NCI-H2171 treated with DMSO at 0.1 percent for 48 hours (cell line): ENCODE measurements at regions not wholly inside any gene's neighbourhood (a gene's known extent, or its start where the extent isn't known, plus 50 kb on each side); places are given as distances from the start of the nearest gene placed in this dataset.
A peak's percentile ranks its signal among the peaks of the same experiment; 100 is the strongest.

Source experiments
- DNase-seq: peaks from one replicate; lab custom pipeline; 2025; lab: John Stamatoyannopoulos, UW

DNA sequence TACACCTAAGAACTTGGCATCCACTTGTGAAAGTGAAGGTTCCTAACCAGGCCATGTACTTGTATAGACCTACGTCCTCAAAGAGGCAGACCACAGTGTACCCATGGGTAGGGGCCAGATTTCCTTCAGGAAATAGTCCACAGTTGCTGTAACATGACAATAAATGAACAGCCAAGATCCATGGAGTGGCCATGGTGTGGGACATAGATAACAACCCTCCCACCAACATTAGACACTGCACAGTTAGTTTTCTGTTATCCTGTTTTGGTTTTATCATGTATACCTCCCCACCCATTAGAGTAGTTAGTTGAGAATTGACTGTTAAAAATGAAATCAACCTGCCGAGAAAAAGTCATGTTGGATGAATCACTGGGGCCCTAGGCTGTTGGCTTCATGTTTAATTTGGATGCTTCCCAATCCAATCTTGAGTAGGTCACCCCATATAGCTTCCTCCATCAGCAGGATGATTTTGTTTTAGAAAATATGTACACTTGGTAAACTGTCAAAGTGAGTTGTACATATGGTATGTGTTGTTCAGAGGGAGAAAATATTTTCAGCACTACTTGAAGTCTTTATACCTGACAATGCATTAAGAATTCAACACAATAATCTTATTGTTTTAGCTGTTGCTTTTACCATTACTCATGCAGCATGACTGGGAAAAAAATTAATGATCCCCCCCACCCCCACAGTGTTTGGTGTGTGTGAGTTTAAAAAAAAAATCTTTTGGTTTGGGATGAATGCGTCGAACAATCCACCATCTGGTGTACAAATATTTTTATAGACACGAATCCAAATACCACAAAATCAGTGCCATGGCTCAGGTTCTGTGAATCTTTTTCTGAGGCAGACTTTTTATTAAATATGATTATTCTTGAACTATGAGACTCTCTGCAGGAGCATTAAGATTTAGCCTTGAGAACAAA lies 88.3 kb upstream of the ARHGAP29 start:
- DNase-seq = peak; percentile 36

DNA sequence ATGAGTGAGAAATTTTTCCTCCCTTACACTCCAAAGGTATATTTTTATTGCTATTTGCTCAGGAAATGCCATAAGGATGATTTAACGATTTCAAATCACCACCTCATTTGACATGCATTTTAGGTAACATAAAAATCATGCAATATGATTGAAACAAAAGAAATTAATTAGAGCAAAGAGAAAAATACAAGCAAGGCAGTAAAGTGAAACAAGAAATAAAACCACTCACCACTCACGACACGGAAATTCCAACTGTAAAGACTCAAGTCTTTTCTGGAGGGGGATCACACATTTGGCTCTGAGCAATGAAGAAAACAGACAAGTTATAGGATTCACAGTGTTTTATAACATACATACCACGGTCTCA lies 86.8 kb upstream of the ARHGAP29 start:
- no peak for DNase-seq

DNA sequence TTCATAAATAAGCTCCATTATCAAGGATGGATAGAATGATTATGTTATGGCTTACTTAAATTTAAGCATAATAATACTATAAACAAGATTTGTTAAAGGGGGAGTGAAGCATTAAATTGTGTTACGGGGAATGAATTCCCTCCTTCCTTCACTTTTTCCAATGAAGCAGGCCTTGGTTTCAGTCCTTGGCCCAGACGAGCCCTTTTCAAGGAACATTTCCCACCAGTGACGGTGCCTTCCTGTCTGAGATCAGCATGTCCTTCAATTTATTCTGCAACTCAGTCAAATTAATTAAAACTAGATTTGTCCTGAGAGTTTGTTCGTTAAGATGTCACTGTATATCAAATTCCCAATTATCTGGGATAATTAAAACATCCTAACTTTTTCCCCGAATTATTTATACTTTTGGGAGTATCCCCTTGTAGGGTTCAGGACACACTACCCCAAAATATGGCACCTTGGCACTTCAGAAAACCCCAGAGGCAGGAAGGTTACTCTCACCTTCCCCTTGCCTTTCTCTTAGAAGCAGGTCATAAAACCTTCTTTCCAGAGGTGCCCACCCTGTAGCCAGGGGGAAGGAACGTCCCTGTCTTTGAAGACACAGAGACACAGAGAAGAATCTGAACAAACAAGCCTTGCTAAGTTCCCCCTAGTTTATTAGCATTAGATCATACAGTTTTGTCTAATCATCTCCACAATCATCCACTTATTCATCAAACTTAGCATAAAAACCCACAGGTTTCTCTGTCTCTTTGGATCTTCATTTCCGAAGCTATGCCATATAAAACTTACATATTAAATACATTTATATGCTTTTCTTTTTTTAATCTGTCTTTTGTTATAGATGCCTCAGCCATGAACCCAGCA lies 86.2 kb upstream of the ARHGAP29 start:
- no peak for DNase-seq

DNA sequence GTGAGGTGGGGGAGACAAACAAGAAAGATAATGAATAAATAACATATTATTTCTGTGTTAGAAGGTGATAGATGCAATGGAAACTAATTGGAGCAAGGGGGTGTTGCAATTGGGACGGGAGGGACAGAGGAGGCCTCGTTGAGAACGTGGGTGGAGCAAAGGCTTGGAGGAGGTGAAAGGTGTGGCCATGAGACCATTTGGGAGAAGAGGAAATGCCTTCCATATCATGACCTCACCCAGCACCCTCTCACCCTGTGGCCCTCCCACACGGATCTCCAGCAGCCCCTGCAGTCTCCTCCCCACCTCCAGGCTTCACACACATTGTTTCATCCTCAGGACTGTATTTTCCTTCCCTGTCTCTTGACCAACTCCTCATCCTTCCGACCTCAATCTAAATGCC lies 85.3 kb upstream of the ARHGAP29 start:
- DNase-seq = no peak

DNA sequence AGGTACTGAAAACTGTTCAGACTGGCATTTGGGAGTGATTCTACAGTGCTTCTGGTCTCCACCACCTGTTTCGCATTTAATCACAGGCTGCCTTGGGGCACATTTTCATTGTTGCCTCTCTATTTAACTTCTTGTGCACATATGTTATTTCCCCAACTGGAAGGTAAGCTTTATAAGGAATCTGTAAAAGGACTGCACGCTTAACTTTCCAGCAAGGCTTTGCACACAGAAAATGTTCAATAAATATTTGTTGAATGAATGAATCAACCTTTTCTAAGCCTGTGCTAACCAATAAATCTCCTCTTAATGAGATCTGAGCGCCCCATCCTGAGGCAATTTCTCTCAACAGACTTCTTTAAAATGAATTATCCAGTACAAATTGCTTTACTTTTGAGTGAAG lies 84.3 kb upstream of the ARHGAP29 start:
- DNase-seq = peak; percentile 6

GRCh38 chr1:94319319-94320102 lies 82.1 kb upstream of the ARHGAP29 start:
- DNase-seq = no peak

DNA sequence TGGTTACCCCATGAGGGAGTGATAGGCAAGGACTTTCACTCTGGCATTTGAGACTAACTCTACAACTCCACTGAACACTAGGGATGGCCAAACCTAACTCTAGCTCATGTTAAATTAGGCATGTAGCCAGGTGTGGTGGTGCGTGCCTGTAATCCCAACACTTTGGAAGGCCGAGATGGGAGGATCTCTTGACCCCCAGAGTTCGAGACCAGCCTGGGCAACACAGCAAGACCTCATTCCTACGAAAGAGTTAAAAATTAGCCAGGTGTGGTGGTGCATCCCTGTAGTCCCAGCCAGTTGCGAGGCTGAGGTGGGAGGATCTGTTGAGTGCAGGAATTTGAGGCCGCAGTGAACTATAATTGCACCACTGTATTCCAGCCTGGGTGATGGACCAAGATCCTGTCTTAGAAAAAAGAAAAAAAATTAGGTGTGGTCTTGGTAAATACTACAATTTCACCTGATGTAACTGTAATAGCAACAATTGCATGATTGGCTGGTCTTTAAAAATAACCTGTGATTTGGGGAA lies 81.2 kb upstream of the ARHGAP29 start:
- no peak for DNase-seq

DNA sequence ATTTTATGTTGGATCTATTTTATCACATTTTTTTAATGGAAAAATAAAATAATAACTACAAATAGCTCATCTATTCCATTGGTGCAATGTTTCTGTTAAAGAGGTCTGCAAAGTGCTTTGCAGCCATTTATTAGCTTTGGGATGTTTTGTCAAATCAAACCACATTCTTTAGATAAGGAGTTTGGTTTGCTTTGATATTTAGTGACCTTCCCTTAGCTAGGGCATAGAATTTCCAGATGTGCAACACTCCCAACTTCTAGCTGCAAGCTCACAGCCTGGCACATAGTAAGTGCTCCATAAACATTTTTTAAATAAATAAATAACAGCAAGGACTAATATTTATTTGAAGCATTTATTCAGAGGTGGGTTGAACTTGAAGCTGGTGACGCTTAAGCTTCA lies 80.4 kb upstream of the ARHGAP29 start:
- DNase-seq = no peak

DNA sequence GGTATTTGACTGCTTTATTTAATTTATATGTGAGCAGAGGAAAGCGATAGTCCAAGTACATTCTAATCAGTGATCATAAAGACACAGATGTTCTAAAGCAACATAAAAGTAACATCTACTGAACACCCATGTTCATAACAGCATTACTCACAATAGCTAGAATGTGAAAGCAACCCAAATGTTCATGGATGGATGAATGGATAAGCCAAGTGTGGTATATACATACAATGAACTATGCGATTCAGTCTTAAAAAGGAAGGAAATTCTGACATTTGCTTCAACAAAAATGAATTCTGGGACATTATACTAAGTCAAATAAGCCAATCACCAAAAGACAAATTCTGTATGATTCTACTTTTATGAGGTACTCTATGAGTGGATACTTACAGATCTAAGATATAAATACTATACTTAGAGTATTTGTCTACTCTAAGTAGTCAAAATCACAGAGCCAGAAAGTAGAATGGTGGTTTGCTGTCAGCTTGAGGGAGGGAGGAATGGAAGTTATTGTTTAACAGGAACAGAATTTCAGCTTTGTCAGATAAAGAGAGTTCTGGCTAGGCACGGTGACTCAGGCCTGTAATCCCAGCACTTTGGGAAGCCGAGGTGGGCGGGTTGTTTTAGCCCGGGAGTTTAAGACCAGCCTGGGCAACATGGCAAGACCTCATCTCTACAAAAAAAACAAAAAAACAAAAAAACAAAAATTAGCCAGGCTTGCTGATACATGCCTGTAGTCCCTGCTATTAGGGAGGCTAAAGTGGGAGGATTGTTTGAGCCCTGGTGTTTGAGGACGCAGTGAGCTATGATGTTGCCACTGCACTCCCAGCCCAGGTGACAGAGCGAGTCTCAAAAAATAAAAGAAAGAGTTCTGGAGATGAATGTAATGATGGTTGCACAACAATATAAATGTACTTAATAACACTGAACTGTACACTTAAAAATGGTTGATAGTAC lies 79.7 kb upstream of the ARHGAP29 start:
- no peak for DNase-seq

DNA sequence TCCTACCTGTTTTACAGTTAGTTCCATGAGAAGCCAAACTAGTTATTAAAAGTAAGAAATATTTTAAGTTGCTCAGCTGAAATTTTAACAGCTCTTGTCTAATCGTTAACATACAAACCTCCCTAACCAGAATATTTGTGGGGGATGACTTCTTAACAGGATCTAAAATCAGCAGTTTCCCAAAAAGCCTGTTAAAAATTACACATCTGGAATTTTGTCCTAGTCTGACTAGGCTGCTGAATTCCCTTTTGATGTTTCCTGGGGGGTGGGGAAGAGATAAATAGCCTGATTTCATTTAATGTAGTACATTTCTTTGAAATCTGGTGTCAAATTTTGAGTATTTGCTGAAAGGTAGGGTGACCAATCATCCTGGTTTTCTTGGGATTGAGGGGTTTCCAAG lies 78.8 kb upstream of the ARHGAP29 start:
- no peak for DNase-seq

DNA sequence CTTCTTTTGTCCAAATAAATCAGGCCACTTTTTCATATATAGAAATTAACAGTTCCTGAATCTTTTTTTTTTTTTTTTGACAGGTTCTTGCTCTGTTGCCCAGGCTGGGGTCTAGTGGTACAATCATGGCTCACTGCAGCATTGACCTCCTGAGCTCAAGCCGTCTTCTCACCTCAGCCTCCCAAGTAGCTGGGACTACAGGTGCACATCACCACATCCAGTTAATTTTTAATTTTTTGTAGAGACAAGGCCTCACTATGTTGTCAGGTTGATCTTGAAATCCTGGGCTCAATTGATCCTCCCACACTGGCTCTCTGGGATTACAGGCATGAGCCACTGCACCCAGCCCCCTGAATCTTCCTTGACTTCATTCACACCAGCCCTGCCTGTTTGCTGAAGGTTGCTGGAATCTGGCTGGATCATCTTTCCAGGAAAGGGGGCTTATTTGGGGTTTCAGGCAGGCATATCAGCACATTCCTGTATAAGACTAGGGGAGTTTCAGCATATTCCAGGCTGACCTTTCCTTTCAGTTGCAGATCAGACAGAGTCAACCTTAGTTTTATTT lies 78.2 kb upstream of the ARHGAP29 start:
- DNase-seq = no peak

- no peak for DNase-seq
These were observed 77.0 kb upstream of the ARHGAP29 start for GRCh38 chr1:94314222-94314858.

GRCh38 chr1:94310570-94311270 lies 73.3 kb upstream of the ARHGAP29 start:
- DNase-seq = peak; percentile 15

DNA sequence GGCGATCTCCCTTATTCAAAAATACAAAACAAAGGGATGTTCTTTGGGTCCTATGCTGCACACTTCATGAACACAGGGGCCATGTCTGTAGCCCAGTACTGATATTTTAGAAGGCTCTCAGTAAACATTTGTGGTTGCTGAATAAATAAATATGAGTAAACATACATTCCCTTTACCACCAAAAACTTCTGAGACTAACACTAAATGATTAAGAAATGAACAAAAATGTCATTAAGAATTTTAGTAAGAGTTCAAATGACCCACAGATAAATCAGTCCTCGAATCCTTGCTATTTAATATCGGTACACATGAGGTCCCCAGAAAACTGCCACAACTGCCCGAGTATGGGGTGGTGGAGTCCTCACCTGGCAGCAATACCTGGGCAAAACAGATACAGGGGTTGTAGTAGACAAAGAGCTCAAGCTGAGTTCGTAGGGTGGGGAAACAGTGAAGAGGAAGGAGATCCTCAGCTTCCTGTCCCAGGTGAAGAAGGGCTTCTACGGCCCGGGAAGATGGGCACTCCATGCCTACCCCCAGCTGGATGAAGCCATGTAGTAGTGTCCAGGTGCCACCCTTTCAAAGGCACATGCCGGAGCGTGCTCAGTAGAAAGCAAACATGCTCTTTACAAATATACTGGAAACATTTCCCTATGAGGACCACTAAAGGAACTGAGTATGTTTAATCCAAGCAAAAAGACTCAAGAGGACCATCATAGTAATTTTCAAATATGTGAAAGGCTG lies 72.6 kb upstream of the ARHGAP29 start:
- no peak for DNase-seq

GRCh38 chr1:94309216-94309615 lies 71.8 kb upstream of the ARHGAP29 start:
- no peak for DNase-seq

DNA sequence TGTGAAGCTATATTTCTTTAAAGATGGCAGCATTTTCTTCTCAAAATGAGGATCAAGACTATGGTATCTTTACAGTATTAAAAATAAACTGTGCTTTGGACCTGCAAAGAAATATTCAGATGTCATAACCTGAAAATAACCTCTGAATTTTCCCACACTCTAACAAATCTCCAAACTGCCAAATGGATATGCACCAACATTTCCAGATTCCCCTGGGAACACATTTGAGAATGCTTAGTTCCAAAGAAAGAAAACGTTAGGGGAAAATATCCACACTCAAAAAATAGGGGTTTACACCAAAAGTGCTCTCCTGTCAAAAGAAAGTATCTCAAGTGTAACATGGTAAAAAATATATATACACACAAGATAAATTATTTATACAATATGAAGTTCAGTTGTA lies 69.1 kb upstream of the ARHGAP29 start:
- DNase-seq = no peak

- DNase-seq = no peak
These were observed 68.3 kb upstream of the ARHGAP29 start for GRCh38 chr1:94305704-94306103.

DNA sequence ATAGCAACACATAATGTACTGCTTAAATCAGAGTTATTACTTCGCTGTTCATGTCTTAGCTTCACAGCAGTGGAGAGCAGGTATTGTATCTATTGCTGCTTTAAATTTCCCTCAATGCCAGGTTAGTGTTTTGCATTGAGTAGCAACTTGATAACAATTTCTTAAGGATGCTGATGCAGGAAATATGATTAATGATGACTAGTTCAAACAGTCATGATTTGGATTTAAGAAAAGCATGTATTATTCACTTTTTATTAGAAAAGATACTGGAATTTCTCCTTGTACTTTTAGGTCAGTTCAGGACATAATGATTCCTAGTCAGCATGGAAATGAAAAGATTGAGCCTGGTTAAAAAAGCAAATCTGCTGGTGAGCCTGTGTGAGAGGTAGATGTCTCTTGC lies 67.2 kb upstream of the ARHGAP29 start:
- no peak for DNase-seq

GRCh38 chr1:94303005-94303404 lies 65.6 kb upstream of the ARHGAP29 start:
- no peak for DNase-seq
